ENCODE measurements at regions not wholly inside any gene's neighbourhood (a gene's known extent, or its start where the extent isn't known, plus 50 kb on each side); places are given as distances from the start of the nearest gene placed in this dataset.
"Not testable (repeated sequence)": the region's sequence is repeated elsewhere in the genome, so short reads cannot be mapped to it uniquely, and the experiment has no call there.

GRCh38 chr9:40986332-40986731 lies 142.1 kb downstream of the FOXD4L6 start:
- peaks cover 74% of the 10 kb centered on the region for H3K27me3 ChIP-seq (ENCODE audit: insufficient read depth)
- not testable (repeated sequence) for H3K4me1 Mint-ChIP-seq; H3K27ac ChIP-seq (ENCODE audit: low read depth); ATAC-seq; DNase-seq (ENCODE audit: low spot score); H3K79me2 ChIP-seq (replicated peaks; ENCODE audit: insufficient read depth); H3K4me3 Mint-ChIP-seq; H3K4me3 ChIP-seq; H3K36me3 ChIP-seq (ENCODE audit: insufficient read depth); H3K27ac Mint-ChIP-seq; H3K27me3 Mint-ChIP-seq (ENCODE audit: insufficient read depth, low read depth, poor library complexity); H3K4me1 ChIP-seq (ENCODE audit: insufficient read depth); H3K36me3 Mint-ChIP-seq (ENCODE audit: low read depth); H3K4me2 ChIP-seq; H3K9me2 ChIP-seq (ENCODE audit: insufficient read depth); H3F3A ChIP-seq (replicated peaks; ENCODE audit: low read depth); H2AFZ ChIP-seq; H4K20me1 ChIP-seq (replicated peaks; ENCODE audit: insufficient read depth)
- peaks cover 23% of the 10 kb centered on the region for H3K9me3 Mint-ChIP-seq

GRCh38 chr9:40975351-40975750 lies 153.1 kb downstream of the FOXD4L6 start:
- peaks cover 86% of the 10 kb centered on the region for H3K27me3 ChIP-seq (ENCODE audit: insufficient read depth)
- H3F3A ChIP-seq (replicated peaks; ENCODE audit: low read depth); H3K4me1 ChIP-seq (ENCODE audit: insufficient read depth); H3K36me3 Mint-ChIP-seq (ENCODE audit: low read depth); ATAC-seq; DNase-seq (ENCODE audit: low spot score); H3K27ac ChIP-seq (ENCODE audit: low read depth); H4K20me1 ChIP-seq (replicated peaks; ENCODE audit: insufficient read depth); H3K4me2 ChIP-seq; H2AFZ ChIP-seq; H3K36me3 ChIP-seq (ENCODE audit: insufficient read depth); H3K4me3 Mint-ChIP-seq; H3K4me3 ChIP-seq; H3K9me2 ChIP-seq (ENCODE audit: insufficient read depth); H3K27ac Mint-ChIP-seq; H3K79me2 ChIP-seq (replicated peaks; ENCODE audit: insufficient read depth); H3K4me1 Mint-ChIP-seq: not testable (repeated sequence)
- Mint-ChIP-seq H3K27me3 (ENCODE audit: insufficient read depth, low read depth, poor library complexity) (peaks cover 32% of the 10 kb centered on the region), H3K9me3 (peaks cover 14% of the 10 kb centered on the region)

- not testable (repeated sequence) for H3K4me1 ChIP-seq (ENCODE audit: insufficient read depth); H3K27ac ChIP-seq (ENCODE audit: low read depth); H3K4me2 ChIP-seq; H3K4me1 Mint-ChIP-seq; ATAC-seq; H3K36me3 Mint-ChIP-seq (ENCODE audit: low read depth); H3K4me3 ChIP-seq; H3K36me3 ChIP-seq (ENCODE audit: insufficient read depth); H3K79me2 ChIP-seq (replicated peaks; ENCODE audit: insufficient read depth); DNase-seq (ENCODE audit: low spot score); H3K27ac Mint-ChIP-seq; H3K4me3 Mint-ChIP-seq; H2AFZ ChIP-seq; H3K9me2 ChIP-seq (ENCODE audit: insufficient read depth); H3F3A ChIP-seq (replicated peaks; ENCODE audit: low read depth); H4K20me1 ChIP-seq (replicated peaks; ENCODE audit: insufficient read depth)
- Mint-ChIP-seq H3K9me3 (peaks cover 14% of the 10 kb centered on the region), H3K27me3 (ENCODE audit: insufficient read depth, low read depth, poor library complexity) (peaks cover 36% of the 10 kb centered on the region)
- peaks cover 85% of the 10 kb centered on the region for H3K27me3 ChIP-seq (ENCODE audit: insufficient read depth)
Observed at GRCh38 chr9:40974912-40975311, 153.6 kb downstream of the FOXD4L6 start.

GRCh38 chr9:40971773-40972172 lies 156.7 kb downstream of the FOXD4L6 start:
- H3K4me3 ChIP-seq; H3K4me3 Mint-ChIP-seq; H3K9me2 ChIP-seq (ENCODE audit: insufficient read depth); H2AFZ ChIP-seq; H3K36me3 ChIP-seq (ENCODE audit: insufficient read depth); H3F3A ChIP-seq (replicated peaks; ENCODE audit: low read depth); H3K4me1 Mint-ChIP-seq; H3K27ac Mint-ChIP-seq; H4K20me1 ChIP-seq (replicated peaks; ENCODE audit: insufficient read depth); H3K36me3 Mint-ChIP-seq (ENCODE audit: low read depth); H3K79me2 ChIP-seq (replicated peaks; ENCODE audit: insufficient read depth); ATAC-seq; H3K4me1 ChIP-seq (ENCODE audit: insufficient read depth); H3K4me2 ChIP-seq; H3K27ac ChIP-seq (ENCODE audit: low read depth); DNase-seq (ENCODE audit: low spot score): not testable (repeated sequence)
- peaks cover 83% of the 10 kb centered on the region for H3K27me3 ChIP-seq (ENCODE audit: insufficient read depth)
- peaks cover 13% of the 10 kb centered on the region for H3K9me3 Mint-ChIP-seq
- peaks cover 35% of the 10 kb centered on the region for H3K27me3 Mint-ChIP-seq (ENCODE audit: insufficient read depth, low read depth, poor library complexity)

- H3K27ac Mint-ChIP-seq, H3K4me1 Mint-ChIP-seq: not testable (repeated sequence)
- H3K27me3 Mint-ChIP-seq (ENCODE audit: insufficient read depth, low read depth, poor library complexity): peaks cover 37% of the 10 kb centered on the region
Observed at GRCh38 chr9:40970340-40970739, 158.1 kb downstream of the FOXD4L6 start.

More at GRCh38 chr9:40970340-40970739, 158.1 kb downstream of the FOXD4L6 start:
- H3K79me2 ChIP-seq (replicated peaks; ENCODE audit: insufficient read depth); ATAC-seq; H3K4me3 ChIP-seq; H3F3A ChIP-seq (replicated peaks; ENCODE audit: low read depth); H3K4me3 Mint-ChIP-seq; H3K36me3 Mint-ChIP-seq (ENCODE audit: low read depth); DNase-seq (ENCODE audit: low spot score); H3K4me1 ChIP-seq (ENCODE audit: insufficient read depth); H2AFZ ChIP-seq; H3K9me2 ChIP-seq (ENCODE audit: insufficient read depth); H3K36me3 ChIP-seq (ENCODE audit: insufficient read depth); H3K4me2 ChIP-seq; H3K27ac ChIP-seq (ENCODE audit: low read depth); H4K20me1 ChIP-seq (replicated peaks; ENCODE audit: insufficient read depth): not testable (repeated sequence)
- H3K27me3 ChIP-seq (ENCODE audit: insufficient read depth): peaks cover 86% of the 10 kb centered on the region
- H3K9me3 Mint-ChIP-seq: peaks cover 16% of the 10 kb centered on the region
- TF ChIP-seq CTCF (conservative IDR thresholded peaks at IDR 0.05; ENCODE audit: low read depth in 2 of 2): peak in 1 of 2 experiments; percentile 40; a peak in 2 of 4 replicates
